Esophagus muscularis mucosa (tissue), 4 donors: ENCODE measurements at regions not wholly inside any gene's neighbourhood (a gene's known extent, or its start where the extent isn't known, plus 50 kb on each side); places are given as distances from the start of the nearest gene placed in this dataset.

ENCODE experiments used
- EP300 ChIP-seq: sonication (generic); formaldehyde crosslinking; IDR thresholded peaks from one replicate; pipeline ENCODE4 v1.6.1; 2017; ENCODE audit warnings: antibody characterized with exemption
- POLR2A ChIP-seq: fragments of 450-650 bp; IDR thresholded peaks from one replicate; pipeline ENCODE4 v1.6.1; 2017; ENCODE audit warnings: antibody characterized with exemption, moderate library complexity, mild to moderate bottlenecking, low read depth
- POLR2AphosphoS5 ChIP-seq, 2 donors: sonication (generic); formaldehyde crosslinking; IDR thresholded peaks; one replicate each; pipeline ENCODE4 v1.6.1; 2017; ENCODE audit warnings: antibody characterized with exemption in 2 of 2
- TF ChIP-seq, protein P1 (sequence below), 3 experiments: fragments of 200-600 bp in 2 of 3; fragments of 450-650 bp in 1 of 3; sonication (generic) in 2 of 3; IDR thresholded peaks; one replicate each; pipeline ENCODE4 v1.5.1; 2017 to 2019; ENCODE audit warnings: antibody characterized with exemption in 3 of 3, mild to moderate bottlenecking in 2 of 3, moderate library complexity in 1 of 3

DNA sequence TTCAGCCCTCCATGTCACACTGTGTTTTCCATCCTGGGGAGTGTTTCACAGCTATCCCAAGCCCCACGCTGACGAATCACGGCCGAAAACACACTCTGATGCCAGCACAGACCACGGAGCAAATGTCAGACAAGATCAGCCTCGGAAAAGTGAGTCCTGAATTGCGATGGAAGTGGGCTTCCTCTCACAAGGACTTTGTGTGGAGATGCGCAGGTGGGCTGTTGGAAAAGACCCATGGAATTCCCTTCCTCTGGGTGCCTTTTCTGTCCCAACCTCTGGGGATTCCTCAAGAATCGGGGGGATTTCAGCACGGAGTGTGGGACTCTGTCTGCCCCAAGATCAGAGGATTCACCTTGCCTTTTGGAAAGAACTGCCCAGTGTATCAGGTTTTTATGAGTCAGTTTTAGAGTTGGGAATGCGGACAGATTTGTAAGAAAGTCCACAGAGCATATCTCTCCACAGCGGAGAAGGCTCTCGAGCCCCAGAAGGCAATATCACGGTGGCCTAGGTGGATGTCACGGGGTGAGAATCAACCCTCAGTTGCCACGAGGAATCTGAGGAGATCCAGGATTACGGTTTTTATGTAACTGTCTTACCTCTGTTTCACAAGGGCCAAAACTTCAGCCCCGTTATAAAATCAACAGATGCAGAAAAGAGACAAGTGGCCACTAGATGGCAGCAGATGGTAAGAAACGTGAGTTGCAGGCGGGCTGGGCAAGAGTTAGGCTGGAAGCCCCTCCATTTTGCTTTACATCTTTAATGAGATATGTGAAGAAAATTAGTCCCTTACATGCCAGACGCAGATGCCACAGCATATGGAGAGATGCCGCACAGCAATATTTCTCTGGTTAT is 201.9 kb downstream of the DAD1 start:
- TF ChIP-seq, protein P1, sequence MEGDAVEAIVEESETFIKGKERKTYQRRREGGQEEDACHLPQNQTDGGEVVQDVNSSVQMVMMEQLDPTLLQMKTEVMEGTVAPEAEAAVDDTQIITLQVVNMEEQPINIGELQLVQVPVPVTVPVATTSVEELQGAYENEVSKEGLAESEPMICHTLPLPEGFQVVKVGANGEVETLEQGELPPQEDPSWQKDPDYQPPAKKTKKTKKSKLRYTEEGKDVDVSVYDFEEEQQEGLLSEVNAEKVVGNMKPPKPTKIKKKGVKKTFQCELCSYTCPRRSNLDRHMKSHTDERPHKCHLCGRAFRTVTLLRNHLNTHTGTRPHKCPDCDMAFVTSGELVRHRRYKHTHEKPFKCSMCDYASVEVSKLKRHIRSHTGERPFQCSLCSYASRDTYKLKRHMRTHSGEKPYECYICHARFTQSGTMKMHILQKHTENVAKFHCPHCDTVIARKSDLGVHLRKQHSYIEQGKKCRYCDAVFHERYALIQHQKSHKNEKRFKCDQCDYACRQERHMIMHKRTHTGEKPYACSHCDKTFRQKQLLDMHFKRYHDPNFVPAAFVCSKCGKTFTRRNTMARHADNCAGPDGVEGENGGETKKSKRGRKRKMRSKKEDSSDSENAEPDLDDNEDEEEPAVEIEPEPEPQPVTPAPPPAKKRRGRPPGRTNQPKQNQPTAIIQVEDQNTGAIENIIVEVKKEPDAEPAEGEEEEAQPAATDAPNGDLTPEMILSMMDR (IDR thresholded peaks at IDR 0.05) = peak; percentile 71 to 78 (median 75)
- TF ChIP-seq POLR2AphosphoS5 (IDR thresholded peaks at IDR 0.05) (no peak), POLR2A (no peak), EP300 (no peak)
